Nephron (organoid): ENCODE measurements at regions not wholly inside any gene's neighbourhood (a gene's known extent, or its start where the extent isn't known, plus 50 kb on each side); places are given as distances from the start of the nearest gene placed in this dataset.

Experiments used
- H3K27ac Mint-ChIP-seq, 3 experiments: 2 replicates each; pipeline ENCODE4 v1.8.0; 2020; ENCODE audit warnings: mixed read lengths in 3 of 3, mild to moderate bottlenecking in 2 of 3, moderate library complexity in 1 of 3
- H3K27me3 Mint-ChIP-seq: 2 replicates; pipeline ENCODE4 v1.8.0; 2021; ENCODE audit warnings: low read depth, mild to moderate bottlenecking, moderate library complexity, mixed read lengths
- H3K36me3 Mint-ChIP-seq: 2 replicates; pipeline ENCODE4 v1.8.0; 2020; ENCODE audit warnings: low read depth, mixed read lengths
- H3K4me1 Mint-ChIP-seq: 2 replicates; pipeline ENCODE4 v1.8.0; 2020; ENCODE audit warnings: mixed read lengths
- H3K4me3 Mint-ChIP-seq, 3 experiments: 2 replicates each; pipeline ENCODE4 v1.8.0; 2020; ENCODE audit warnings: mild to moderate bottlenecking in 3 of 3, mixed read lengths in 3 of 3, moderate library complexity in 2 of 3
- H3K9me3 Mint-ChIP-seq: 2 replicates; pipeline ENCODE4 v1.8.0; 2020; ENCODE audit warnings: mixed read lengths
- CTCF ChIP-seq, 3 experiments: fragments of 200-600 bp; sonication (generic); IDR thresholded peaks; one replicate each; pipeline ENCODE4 v1.5.0; 2021; ENCODE audit warnings: antibody characterized with exemption in 3 of 3; ENCODE audit not compliant: unreplicated experiment in 3 of 3

GRCh38 chr15:81475471-81475870, 101.5 kb upstream of the TMC3 start:
- peaks cover 1% of the 10 kb centered on the region for H3K4me1 Mint-ChIP-seq
- TF ChIP-seq CTCF (IDR thresholded peaks at IDR 0.05; ENCODE audit: unreplicated experiment in 3 of 3) = no peak
- no peak overlapping the region for H3K4me3 Mint-ChIP-seq
- no peaks in the 10 kb centered on the region for H3K27me3 Mint-ChIP-seq
- no peaks in the 10 kb centered on the region for H3K36me3 Mint-ChIP-seq
- no peak overlapping the region for H3K27ac Mint-ChIP-seq
- no peaks in the 10 kb centered on the region for H3K9me3 Mint-ChIP-seq

GRCh38 chr15:81473946-81474345, 99.9 kb upstream of the TMC3 start:
- Mint-ChIP-seq H3K9me3 (no peaks in the 10 kb centered on the region), H3K27me3 (no peaks in the 10 kb centered on the region), H3K4me1 (no peaks in the 10 kb centered on the region), H3K27ac (no peak overlapping the region), H3K4me3 (no peak overlapping the region), H3K36me3 (no peaks in the 10 kb centered on the region)
- no peak for TF ChIP-seq CTCF (IDR thresholded peaks at IDR 0.05; ENCODE audit: unreplicated experiment in 3 of 3)

GRCh38 chr15:81473177-81473576, 99.2 kb upstream of the TMC3 start:
- H3K4me1 Mint-ChIP-seq = no peaks in the 10 kb centered on the region
- no peaks in the 10 kb centered on the region for H3K36me3 Mint-ChIP-seq
- no peak for TF ChIP-seq CTCF (IDR thresholded peaks at IDR 0.05; ENCODE audit: unreplicated experiment in 3 of 3)
- no peak overlapping the region for H3K27ac Mint-ChIP-seq
- H3K27me3 Mint-ChIP-seq = no peaks in the 10 kb centered on the region
- no peak overlapping the region for H3K4me3 Mint-ChIP-seq
- H3K9me3 Mint-ChIP-seq = no peaks in the 10 kb centered on the region

GRCh38 chr15:81471151-81471550, 97.1 kb upstream of the TMC3 start:
- H3K4me1 Mint-ChIP-seq = no peaks in the 10 kb centered on the region
- no peak overlapping the region for H3K27ac Mint-ChIP-seq
- H3K9me3 Mint-ChIP-seq = peaks cover 5% of the 10 kb centered on the region
- H3K36me3 Mint-ChIP-seq = no peaks in the 10 kb centered on the region
- peaks cover 4% of the 10 kb centered on the region for H3K27me3 Mint-ChIP-seq
- no peak overlapping the region for H3K4me3 Mint-ChIP-seq
- TF ChIP-seq CTCF (IDR thresholded peaks at IDR 0.05; ENCODE audit: unreplicated experiment in 3 of 3) = no peak

- Mint-ChIP-seq H3K9me3 (peaks cover 22% of the 10 kb centered on the region), H3K4me1 (no peaks in the 10 kb centered on the region), H3K27ac (no peak overlapping the region), H3K27me3 (peaks cover 4% of the 10 kb centered on the region), H3K4me3 (no peak overlapping the region), H3K36me3 (no peaks in the 10 kb centered on the region)
- no peak for TF ChIP-seq CTCF (IDR thresholded peaks at IDR 0.05; ENCODE audit: unreplicated experiment in 3 of 3)
These were observed 95.1 kb upstream of the TMC3 start for GRCh38 chr15:81469154-81469553.

GRCh38 chr15:81466741-81467140, 92.7 kb upstream of the TMC3 start:
- no peak overlapping the region for H3K27ac Mint-ChIP-seq
- H3K27me3 Mint-ChIP-seq = peaks cover 4% of the 10 kb centered on the region
- no peaks in the 10 kb centered on the region for H3K4me1 Mint-ChIP-seq
- no peaks in the 10 kb centered on the region for H3K36me3 Mint-ChIP-seq
- TF ChIP-seq CTCF (IDR thresholded peaks at IDR 0.05; ENCODE audit: unreplicated experiment in 3 of 3) = no peak
- peaks cover 36% of the 10 kb centered on the region for H3K9me3 Mint-ChIP-seq
- H3K4me3 Mint-ChIP-seq = no peak overlapping the region
